ENCODE measurements at regions not wholly inside any gene's neighbourhood (a gene's known extent, or its start where the extent isn't known, plus 50 kb on each side); places are given as distances from the start of the nearest gene placed in this dataset.
"Not testable (repeated sequence)": the region's sequence is repeated elsewhere in the genome, so short reads cannot be mapped to it uniquely, and the experiment has no call there.

DNA sequence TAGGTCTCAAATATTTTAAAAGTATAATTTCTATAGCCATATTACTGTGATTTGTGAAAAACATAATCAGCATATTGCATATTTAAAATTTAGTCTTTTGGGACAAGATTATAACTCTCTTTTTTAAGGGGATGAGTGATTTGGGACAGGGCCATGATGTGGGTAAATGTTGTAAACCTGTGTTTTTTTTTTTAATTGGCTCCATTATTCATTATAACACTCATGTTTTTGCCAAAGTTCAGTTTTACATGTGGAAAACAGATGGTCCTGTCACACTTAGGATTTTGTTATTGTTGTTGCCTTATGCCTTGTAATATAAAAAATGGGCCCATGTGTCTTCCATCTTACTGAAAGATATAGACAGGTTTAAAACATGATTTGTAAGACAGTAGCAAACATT, 1413.5 kb upstream of the RAG2 start:
- no peak for DNase-seq (ENCODE audit: low read depth in 2 of 2)

DNA sequence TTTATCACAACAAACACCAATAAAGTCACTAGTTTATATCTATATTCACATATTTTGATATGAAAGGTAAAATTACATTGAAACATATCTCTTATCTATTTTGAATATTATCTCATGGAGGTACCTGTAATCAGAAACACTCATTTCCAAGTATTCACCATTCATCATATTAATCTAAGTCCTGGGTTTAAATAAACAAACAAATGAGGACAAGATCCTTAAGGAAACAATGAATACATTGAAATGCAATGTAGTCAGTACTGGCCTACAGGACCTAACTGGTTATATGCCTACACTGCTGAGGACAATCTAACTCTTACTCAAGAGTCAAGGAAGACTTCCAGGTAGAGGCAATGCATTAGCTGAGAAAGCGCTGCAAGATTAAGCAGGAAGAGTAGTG, 1411.9 kb upstream of the RAG2 start:
- no peak for DNase-seq (ENCODE audit: low read depth in 2 of 2)

DNA sequence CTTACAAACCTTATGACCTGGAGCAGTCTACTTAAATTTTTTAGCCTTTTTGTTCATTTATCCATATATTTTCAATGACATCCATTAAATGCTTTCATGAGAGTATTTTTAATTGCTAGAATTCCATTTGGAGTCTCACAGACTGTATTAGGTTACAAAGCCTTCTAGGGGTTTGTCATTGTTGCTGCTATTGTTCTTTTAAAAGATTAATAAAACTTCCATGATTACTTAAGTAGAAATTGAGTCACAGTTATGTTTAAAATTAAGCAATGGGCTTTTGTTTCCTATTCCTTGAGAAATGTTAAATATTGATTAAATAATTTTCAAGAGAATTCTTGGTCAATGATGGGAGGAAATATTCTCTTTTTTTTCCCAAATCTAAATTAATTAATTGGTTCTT, 1408.4 kb upstream of the RAG2 start:
- DNase-seq (ENCODE audit: low read depth in 2 of 2): no peak

DNA sequence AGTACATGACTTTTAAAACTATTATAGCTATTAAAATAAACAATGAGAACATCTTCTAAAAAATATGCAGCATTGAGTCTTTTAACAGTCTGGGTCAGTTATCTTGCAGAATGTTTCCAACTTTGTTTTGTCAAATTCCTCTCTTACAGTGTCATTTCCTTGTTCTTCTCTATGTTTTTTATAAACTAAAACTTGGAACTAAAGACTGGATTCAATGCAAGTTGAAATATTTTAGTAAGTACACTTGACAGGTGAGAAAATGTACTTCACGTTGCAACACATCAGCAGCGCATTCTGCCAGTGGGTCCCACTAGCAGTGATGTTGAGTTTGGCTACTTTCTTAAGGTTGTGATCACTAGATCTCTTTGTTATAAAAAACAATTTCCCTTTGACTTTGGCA, 1407.6 kb upstream of the RAG2 start:
- no peak for DNase-seq (ENCODE audit: low read depth in 2 of 2)

DNA sequence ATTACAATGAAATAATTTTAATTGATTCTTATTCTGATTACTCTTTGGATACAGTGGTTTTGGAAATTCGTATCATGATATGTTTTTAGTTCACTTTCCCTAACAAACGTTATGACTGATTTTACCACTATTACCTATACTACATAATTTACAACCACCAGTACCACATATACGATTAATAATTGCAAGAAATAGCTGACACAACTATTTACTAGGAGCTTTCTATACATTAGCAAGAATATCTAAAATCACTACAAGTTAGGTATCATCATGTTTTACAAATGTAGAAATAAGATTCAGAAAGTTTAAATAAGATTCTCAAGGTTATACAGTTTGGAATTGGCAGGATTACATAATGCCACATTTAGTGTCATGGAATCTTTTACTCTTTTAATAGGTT, 1401.1 kb upstream of the RAG2 start:
- DNase-seq (ENCODE audit: low read depth in 2 of 2): no peak

DNA sequence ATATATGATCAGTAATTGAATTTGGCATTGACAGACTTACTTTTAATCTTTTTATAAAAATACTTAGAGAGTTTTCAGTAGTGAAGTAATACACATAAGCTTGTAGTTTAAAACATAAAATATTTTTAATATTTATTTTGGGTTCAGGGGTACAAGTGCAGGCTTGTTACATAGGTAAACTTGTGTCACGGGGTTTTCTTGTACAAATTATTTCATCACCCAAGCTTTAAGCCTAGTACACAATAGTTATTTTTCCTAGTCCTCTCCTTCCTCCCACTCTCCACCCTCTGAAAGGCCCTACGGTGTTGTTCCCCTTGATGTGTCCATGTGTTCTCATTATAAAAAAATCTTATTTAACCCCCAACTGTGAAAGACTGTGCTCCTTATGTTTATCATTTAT, 1397.8 kb upstream of the RAG2 start:
- DNase-seq (ENCODE audit: low read depth in 2 of 2): no peak

DNA sequence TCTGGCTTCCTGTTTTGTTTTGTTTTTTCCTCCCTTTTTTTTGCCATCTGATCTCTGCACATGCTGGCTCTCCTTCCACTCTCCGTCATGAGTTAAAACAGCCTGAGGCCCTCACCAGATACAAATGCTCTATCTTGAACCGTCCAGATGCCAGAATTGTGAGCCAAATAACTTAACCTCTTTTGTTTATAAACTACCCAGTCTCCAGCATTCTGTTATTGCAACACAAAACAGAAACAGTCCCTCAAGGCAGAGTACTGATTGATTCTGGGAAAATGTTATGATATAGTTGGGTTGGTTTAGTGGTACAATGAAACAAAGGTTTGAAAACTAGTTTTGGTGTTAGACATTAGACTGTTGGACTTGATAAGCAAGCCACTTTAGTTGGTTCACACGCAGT, 1390.0 kb upstream of the RAG2 start:
- no peak for DNase-seq (ENCODE audit: low read depth in 2 of 2)

DNA sequence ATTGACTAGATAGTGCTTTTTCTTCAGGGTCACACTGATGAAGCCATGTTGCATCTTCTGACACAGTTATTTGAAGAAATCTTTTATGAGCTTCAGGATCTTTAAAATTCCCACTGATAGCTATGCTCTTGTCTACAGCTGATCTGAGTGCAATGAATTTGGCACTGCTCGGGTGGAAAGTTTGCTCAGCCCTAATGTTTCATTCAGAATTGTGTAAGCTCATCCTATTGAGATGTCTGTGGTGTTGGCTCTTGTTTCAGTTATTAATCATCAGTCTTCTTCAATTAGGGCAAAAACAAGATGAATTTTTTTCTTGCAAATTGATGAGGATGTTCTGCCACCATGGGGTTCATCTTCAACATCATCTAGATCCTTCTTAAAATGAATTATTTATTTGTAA, 1387.0 kb upstream of the RAG2 start:
- DNase-seq (ENCODE audit: low read depth in 2 of 2): no peak

DNA sequence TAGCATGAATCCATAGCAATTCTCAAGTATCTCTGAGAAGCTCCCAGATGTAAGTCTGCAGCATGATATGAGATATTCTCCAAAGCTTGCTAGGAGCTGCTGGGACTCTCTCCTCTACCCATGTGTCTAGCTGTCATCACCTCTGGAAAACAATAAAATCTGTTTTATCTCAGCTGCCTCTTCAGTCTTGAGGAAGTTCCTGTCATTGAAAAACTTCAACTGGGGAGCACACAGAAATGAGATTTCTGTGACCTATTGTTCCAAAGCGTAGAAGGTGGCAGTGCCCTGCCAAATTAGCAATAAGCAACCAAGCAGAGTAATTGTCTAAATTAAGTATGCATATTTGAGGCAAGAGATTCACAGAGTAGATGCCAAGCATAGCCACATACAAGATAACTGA, 1380.6 kb upstream of the RAG2 start:
- no peak for DNase-seq (ENCODE audit: low read depth in 2 of 2)

DNA sequence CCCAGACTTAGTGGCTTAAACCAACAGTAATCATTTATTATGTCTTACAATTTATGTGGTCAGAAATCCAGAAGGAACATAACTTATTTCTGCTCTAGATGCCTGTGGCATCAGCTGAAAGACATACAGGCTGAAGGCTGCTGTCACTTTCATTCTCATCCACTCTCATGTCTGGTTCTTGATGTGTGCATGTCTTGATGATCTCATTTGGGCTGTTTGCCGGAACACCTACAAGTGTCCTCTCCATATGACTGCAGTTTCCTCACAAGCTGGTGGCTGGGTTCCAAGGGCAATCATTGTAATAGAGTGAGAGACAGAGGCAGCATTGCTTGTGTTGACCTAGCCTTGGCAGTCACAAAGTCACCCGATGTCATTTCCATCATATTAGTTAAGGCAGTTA, 1375.9 kb upstream of the RAG2 start:
- no peak for DNase-seq (ENCODE audit: low read depth in 2 of 2)

DNA sequence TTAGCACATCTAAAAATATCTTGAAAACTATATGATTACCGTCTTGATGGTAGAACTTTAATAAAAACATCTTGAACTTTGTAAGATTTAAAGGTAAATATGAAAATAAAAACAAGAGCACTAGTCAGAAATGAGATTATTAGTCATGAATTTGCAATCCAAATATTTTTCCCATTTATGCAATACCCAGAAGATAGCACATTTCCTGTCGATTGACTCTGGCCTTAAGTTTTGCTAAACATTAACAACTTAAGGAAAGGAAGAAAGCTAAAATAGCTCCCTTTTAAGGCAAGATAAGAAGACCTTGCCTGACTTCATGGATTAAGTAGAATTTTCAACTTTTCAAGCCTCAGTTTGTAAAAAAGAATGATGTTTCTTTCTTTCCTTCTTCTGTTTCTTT, 1374.7 kb upstream of the RAG2 start:
- DNase-seq (ENCODE audit: low read depth in 2 of 2): no peak

DNA sequence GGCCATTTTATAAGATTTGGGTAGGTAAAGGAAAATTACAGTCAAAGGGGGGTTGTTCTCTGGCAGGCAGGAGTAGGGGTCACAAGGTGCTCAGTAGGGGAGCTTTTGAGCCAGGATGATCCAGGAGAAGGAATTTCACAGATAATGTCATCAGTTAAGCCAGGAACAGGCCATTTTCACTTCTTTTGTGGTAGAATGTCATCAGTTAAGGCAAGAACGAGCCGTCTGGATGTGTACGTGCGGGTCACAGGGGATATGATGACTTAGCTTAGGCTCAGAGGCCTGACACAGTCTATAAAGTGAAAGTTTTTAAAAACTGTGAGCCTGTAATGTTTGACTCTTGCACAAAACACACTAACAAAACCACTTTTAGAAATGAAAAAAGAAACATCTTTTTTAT, 1371.3 kb upstream of the RAG2 start:
- not testable (repeated sequence) for DNase-seq (ENCODE audit: low read depth in 2 of 2)

DNA sequence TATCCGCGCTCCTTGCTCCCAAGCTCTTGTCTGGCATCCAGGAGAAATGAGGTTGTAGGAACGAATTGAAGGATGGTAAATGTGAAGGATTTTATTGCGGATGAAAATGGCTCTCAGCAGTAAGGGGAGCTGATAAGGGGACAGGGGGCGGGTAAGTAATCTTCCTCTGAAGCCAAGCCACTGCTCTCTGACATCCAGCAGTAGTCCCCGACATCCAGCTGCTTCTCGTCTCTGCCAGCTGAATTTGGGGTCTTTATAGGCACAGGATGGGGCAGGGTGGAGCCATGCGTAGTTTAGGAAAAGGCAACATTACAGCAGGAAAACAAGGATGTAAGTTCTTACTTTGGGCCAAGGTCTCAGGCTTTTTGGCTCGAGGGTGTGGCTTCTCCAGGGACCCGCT, 1370.1 kb upstream of the RAG2 start:
- DNase-seq (ENCODE audit: low read depth in 2 of 2): no peak

DNA sequence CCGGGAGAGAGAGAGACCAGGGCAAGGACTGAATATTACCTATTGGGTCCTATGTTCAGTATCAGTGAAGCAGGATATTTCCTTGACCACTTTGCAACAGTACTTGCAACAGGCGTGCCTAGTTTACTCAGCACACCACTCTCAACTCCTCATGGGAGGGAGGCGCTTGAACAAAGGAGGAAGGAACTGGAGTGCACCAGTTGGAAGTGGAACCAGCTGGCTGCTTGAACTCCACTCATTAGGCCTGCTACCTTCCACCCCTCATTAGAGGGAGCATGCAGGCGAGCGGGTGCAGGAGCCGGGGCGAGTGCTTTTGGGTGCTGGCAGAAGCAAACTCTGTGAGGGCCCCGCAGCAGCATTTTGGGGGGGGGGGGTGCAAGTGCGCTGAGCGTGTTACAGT, 1369.6 kb upstream of the RAG2 start:
- no peak for DNase-seq (ENCODE audit: low read depth in 2 of 2)

DNA sequence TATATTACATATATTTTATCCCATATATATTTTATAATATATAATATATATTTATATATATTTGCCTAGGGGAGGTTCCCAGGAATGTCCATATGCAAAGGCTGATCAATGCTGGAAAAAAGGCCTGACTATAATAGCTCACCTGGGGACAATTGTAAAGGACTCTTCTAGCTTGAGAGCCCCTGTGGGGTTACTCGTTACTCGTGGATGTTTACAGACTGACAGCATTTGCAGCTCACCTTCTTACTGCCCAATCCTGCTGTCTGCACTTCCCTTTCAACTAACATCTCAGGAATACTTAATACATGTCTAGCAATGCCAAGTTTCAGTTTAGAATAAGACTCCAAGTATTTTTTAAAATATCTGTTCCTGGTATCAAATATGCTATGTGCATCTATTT, 1365.4 kb upstream of the RAG2 start:
- no peak for DNase-seq (ENCODE audit: low read depth in 2 of 2)

DNA sequence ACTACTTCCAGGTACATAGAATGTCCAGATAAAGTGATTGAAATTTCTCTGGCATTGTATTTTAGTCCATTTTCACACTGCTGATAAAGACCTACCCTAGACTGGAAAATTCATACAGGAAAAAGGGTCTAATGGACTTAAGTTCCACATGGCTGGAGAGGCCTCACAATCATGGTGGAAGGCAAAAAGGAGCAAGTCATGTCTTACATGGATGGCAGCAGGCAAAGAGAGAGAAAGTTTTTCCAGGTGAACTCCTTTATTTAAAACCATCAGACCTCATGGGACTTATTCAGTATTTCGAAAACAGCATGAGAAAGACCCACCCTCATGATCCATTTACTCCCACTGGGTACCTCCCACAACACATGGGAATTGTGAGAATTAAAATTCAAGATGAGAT, 1359.7 kb upstream of the RAG2 start:
- no peak for DNase-seq (ENCODE audit: low read depth in 2 of 2)

DNA sequence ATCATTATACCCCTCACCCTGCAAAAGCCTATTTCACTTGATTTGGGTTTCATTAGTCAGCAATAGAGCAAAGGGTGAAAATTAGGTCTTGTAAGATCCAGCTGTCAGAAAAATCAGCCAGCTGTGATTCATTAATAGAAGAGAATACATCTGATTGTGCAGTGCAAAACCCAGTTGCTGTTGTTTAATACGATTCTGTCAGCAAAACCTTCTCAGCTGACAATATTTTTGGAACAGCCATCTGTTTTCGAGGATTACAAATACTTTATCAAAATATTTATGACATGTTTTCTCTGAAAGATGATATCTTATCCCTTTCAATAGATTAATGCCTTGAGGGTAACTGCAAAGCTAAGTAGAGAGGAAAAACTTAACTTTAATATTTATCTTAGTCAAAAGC, 1354.0 kb upstream of the RAG2 start:
- DNase-seq (ENCODE audit: low read depth in 2 of 2): no peak

DNA sequence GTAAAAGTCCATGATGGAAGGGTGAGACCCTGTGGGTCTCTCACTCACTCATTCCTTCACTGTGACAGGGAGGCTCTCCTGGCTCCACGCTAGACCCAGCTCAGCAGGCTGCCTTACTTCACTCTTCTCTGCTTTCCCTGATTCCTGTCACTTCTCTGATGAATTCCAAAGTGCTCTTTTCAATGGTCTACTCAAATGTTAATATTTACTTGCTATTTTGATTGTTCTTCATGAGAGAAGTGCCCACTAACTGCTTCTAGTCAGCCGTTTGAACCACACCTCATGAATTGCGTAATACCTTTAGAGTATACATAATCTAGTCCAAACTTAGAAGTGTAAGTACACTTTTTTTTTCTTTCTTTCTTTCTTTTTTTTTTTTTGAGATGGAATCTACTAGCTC, 1350.2 kb upstream of the RAG2 start:
- no peak for DNase-seq (ENCODE audit: low read depth in 2 of 2)

DNA sequence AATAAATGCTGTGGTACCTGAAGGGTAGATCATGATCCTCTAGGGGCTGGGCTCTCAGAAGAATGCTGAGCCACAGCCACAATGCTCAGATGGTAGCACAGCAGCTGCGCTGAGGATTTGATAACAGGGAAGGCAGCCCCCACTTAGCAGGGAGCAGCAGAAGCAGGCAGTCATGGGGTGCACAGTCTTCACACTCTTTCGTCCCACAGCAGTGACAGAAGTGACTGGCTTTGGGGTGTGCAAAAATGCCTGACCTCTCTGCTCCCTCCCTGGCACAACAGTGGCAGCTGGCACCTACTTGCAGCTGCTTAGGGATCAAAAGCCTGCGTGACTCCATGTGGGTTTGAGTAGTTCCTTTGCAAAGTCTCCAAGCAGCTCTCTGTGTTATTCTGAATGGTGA, 1349.8 kb upstream of the RAG2 start:
- no peak for DNase-seq (ENCODE audit: low read depth in 2 of 2)

DNA sequence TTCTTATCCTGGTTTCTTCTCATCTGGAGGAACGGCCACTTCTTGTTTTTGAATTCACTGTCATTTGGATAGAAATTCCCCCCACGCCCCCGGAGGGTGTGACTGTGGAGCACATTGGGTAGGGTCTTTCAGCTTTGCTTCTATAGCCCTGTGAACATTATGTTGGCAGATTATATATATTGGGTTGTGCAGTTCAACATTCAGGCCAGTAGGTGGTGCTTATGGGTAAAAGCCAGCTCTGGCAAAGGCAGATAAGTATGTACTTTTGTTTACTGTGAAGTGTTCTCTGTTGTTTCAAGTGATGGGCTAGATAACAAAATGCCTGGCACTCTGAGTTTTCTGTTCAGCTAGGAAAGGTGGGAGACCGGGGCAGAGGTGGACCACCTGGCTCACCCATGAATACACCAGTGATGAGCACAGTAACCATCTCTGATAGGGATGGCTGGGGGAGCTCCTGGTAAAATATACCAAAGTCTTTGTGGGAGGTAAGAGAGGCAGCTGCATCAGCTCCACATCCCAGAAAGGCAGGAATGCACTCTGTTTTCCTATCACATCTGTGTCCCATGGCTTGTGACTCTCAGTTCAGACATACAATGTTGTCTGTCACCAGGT, 1348.2 kb upstream of the RAG2 start:
- no peak for DNase-seq (ENCODE audit: low read depth in 2 of 2)

DNA sequence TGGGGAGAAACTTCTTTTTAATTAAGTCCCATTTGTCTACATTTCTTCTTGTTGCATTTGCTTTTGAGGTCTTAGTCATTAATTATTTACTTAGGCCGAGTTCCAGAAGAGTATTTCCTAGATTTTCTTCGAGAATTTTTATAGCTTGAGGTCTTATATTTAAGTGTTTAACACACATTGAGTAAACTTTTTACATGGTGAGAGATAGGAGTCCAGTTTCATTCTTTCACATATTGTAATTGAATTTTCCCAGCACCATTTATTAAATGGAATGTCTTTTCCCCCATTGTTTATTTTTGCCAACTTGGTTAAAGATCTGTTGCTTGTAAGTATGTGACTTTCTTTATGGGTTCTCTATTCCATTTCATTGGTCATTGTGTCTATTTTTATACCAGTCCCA, 1344.0 kb upstream of the RAG2 start:
- no peak for DNase-seq (ENCODE audit: low read depth in 2 of 2)

DNA sequence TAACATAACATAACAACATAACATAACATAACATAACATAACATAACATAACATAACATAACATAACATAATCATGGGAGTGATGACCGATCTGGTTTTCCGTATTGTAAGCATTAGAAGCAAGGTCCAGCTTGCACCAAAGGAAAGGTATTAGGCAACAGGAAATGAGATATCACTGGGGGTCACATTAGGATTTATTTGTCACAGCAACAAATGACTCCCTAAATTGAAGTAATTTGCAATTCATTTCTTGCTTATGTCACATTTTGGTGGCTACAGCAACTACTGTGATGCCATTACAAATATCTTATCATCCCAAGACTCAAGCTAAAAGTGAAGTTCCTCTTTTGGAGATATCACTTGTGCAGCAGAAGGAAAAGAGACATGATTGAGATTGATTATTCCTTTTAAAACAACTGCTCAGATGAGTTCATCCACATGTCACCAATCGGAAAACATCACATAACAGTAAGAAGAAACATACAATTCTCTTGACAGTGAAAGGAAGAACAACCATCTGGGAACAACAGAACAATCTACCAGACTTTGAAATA, 1331.1 kb upstream of the RAG2 start:
- DNase-seq (ENCODE audit: low read depth in 2 of 2): no peak

DNA sequence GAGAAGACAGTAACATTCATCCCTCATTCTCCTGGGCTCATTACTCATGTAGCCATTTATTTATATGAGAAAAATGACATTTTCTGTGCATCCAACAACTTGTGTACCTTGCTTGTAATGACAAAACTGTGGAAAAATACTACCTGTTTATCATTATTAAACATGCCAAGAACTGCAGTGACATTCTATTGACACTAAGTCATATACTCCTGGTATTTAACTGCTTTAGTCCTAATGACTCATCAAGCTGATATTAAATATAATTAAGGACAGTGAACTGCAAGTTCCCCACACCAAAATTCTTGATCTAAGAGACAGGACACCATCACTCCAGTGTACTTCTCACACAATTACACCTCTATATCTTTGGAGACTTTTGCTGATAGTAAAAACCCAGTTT, 1328.7 kb upstream of the RAG2 start:
- DNase-seq (ENCODE audit: low read depth in 2 of 2): no peak

DNA sequence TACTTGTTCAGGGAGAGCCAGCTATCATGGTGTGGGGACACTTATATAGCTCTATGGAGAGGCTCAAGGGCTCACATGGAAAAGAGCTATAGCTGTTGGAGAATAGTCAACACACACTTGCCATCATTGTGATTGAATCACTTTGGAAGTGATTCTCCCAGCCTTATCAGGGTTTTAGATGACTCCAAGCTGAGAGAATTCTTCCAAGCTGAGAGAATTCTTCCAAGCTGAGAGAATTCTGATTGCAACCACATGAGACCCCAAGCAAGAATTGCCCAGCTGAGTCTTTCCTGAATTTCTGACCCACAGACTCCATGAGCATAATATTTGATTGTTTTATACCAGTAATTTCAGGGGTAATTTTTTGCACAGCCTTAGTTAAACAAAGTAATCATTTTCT, 1318.3 kb upstream of the RAG2 start:
- no peak for DNase-seq (ENCODE audit: low read depth in 2 of 2)

DNA sequence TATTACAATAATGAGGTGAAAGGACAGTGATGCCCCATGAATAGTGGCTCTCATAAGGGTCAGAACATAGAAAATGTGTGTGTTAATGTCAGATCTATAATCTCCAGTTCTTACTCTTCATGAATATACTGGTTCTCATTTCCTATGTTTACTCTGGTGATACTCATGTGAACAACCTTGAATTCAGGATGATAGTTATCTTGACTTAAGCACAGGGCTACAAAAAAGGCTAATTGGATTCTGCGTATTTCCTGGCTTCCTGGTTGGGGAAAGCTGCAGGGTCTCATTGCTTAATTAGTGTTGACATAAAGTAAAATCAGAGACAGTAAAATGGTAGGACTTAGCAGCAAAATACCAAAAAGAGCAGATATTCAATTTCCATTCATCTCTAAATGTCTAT, 1316.8 kb upstream of the RAG2 start:
- no peak for DNase-seq (ENCODE audit: low read depth in 2 of 2)
